HG03469 (cell line): ENCODE measurements at regions not wholly inside any gene's neighbourhood (a gene's known extent, or its start where the extent isn't known, plus 50 kb on each side); places are given as distances from the start of the nearest gene placed in this dataset.

Experiments
- ATAC-seq: cut with Tn5 transposase; IDR thresholded peaks from one replicate; pipeline ENCODE4 v1.9.1; 2021; ENCODE audit warnings: mild to moderate bottlenecking, moderate library complexity, moderate number of reproducible peaks; ENCODE audit not compliant: unreplicated experiment

GRCh38 chr6:137815692-137816091, 51.4 kb upstream of the TNFAIP3 start:
- no peak for ATAC-seq

DNA sequence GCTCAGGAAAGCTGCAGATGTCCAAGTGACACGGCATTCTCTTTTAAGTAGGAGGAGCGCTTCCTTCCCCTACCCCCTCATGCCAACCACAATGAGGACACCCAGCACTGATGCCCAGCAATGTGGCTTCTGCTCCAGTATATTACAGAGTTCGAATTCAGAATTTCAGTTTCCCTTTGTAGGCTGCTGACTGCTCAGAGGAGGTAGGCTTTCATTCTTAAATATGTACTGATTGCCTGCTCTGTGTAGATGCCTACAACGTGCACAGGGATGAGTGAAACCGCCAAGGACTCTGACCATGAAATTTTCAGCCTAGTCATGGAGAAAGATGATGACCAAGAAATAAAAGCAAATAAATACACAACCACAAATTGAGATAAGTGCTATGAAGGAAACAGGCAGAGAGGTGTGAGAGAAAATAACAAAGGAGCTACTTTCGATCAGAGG, 50.9 kb upstream of the TNFAIP3 start:
- no peak for ATAC-seq

DNA sequence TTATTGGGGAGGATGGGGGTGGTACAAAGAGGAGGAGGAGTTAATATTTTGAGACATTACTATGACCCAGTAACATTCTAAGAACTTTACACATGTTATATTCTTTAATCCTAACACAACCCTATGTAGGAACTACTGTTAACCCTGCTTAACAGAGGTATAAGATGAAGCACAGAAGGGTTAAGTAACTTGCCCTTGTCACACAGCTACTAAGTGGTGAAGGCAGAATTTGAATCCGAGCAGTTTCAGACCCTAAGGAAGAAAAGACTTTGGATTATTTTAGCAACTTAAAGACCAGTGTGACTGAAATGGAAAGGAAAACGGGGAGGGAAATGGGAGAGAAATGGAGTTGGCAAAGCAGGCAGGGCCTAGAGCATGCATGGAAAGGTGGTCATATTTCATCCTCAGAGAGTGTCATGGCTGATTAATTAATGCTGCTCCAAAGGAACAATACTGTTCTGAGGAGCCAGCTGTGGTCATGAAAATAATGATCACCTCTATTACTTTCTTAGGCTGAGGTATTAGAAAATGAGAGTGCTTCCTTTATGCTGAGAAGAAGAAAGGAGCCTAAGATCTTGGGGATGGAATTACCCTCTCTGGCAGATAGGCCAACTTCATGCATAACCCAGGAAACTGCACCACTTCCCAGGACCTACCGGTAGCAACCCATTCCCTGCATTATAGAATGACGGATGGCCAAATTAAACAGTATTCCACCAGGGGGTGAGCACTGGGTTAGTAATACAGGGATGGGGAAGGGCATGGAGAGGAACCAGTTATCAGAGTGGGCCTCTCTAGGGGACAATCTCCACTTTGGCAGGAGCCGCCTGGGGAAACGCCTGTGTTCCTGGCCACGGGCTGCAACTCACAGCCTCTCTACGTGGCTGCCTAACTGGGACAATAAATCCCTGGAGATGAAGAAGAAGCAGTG, 50.1 kb upstream of the TNFAIP3 start:
- no peak for ATAC-seq
